ENCODE measurements at regions not wholly inside any gene's neighbourhood (a gene's known extent, or its start where the extent isn't known, plus 50 kb on each side); places are given as distances from the start of the nearest gene placed in this dataset.

DNA sequence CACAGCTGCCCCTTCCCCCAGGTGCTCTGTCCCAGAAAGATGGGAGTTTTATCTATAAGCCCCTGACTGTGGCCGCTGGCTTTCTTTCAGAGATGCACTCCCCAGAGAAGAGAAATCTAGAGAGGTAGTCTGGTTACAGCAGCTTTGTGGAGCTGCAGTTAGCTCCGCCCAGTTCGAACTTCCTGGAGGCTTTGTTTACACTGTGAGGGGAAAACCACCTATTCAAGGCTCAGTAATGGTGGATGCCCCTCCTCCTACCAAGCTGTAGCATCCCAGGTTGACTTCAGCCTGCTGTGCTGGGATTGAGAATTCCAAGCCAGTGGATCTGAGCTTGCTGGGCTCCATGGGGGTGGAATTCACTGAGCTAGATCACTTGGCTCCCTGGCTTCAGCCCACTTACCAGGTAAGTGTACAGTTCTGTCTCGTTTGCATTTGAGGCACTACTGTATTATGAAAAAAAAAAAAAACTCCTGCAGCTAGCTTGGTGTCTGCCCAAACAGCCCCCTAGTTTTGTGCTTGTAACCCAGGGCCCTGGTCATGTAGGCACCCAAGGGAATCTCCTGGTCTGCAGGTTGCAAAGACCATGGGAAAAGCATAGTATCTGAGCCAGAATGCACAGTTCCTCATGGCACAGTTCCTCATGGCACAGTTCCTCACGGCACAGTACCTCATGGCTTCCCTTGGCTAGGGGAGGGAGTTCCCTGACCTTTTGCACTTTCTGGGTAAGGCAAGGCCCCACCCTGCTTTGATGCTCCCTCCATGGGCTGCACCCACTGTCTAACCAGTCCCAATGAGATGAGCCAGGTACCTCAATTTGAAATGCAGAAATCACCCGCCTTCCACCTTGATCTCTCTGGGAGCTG is 275.0 kb downstream of the CENPW start:
- 82 to 91% methylated on average over 5 to 6 of the region's 6 CpGs for WGBS, 2 donors
- Histone ChIP-seq H3K27ac (no peak overlapping the region), H3K36me3 (ENCODE audit: low read depth, missing control alignments) (no peaks in the 10 kb centered on the region), H3K4me1 (no peaks in the 10 kb centered on the region), H3K27me3 (no peaks in the 10 kb centered on the region), H3K4me3 (no peak overlapping the region), H3K9me3 (no peaks in the 10 kb centered on the region)
- intact Hi-C loops (cut with DNase I; ENCODE audit: low total_unique reads) = no loop called here
- no peak for DNase-seq
- TF ChIP-seq, protein P1, sequence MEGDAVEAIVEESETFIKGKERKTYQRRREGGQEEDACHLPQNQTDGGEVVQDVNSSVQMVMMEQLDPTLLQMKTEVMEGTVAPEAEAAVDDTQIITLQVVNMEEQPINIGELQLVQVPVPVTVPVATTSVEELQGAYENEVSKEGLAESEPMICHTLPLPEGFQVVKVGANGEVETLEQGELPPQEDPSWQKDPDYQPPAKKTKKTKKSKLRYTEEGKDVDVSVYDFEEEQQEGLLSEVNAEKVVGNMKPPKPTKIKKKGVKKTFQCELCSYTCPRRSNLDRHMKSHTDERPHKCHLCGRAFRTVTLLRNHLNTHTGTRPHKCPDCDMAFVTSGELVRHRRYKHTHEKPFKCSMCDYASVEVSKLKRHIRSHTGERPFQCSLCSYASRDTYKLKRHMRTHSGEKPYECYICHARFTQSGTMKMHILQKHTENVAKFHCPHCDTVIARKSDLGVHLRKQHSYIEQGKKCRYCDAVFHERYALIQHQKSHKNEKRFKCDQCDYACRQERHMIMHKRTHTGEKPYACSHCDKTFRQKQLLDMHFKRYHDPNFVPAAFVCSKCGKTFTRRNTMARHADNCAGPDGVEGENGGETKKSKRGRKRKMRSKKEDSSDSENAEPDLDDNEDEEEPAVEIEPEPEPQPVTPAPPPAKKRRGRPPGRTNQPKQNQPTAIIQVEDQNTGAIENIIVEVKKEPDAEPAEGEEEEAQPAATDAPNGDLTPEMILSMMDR (IDR thresholded peaks at IDR 0.05) = no peak
- no peak for TF ChIP-seq POLR2A (IDR thresholded peaks at IDR 0.05)

DNA sequence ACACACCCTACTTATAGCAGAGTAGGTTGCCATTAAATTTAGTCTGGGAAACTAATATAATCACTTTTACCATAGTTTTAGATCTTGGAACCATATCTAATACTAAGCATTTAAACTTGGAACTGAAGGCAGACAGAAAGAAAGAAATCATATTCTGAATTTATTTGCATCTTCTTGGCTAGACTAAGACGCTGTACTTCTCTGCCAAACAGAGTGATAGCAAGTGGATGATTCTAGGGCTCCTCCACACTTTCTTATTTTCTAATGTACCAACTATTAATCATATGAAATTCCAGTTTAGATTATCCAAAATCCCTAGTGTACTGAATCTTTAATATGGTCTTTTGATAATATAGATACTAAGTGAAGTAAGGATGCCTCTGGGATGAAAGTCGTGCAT is 277.0 kb downstream of the CENPW start:
- no peak overlapping the region for H3K27ac ChIP-seq
- no peaks in the 10 kb centered on the region for H3K27me3 ChIP-seq
- intact Hi-C loops (cut with DNase I; ENCODE audit: low total_unique reads) = no loop called here
- WGBS, 2 donors = 54 to 64% methylated on average over 2 of the region's 2 CpGs
- no peak for DNase-seq
- no peaks in the 10 kb centered on the region for H3K4me1 ChIP-seq
- no peak overlapping the region for H3K4me3 ChIP-seq
- H3K36me3 ChIP-seq (ENCODE audit: low read depth, missing control alignments) = no peaks in the 10 kb centered on the region
- no peak for TF ChIP-seq POLR2A (IDR thresholded peaks at IDR 0.05)
- TF ChIP-seq, protein P1 (IDR thresholded peaks at IDR 0.05) = no peak
- H3K9me3 ChIP-seq = no peaks in the 10 kb centered on the region

DNA sequence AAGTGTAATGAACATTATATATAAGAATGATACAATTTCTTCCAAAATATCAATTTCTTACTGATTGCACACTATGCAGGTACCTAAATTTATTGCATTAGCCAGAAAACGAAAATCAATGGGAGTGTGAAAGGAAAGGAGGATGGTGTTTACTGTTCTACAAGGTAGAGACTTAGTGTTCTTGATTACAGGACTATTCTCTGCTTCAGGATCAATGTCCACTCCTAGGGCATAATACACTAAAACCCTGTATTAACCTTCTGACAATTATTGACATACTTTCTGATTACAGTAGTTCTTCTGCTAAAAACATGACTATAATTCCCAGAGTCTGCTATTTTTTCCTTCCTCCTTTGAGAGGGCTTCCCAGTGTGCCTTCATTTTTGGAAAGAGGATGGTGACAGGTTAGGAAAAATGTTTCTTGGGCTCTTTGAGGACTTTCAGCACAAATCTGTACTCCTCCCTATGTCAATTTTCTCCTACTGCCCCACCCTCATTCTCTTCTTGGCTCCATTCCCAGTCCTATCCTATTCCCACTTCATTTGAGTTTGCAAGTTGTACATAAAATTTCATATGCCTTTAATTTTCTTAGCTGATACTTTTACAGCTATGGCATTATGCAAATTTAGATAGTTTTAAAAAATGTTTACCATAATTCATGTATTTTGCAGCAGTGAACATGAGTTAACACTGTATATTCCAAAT is 278.9 kb downstream of the CENPW start:
- H3K4me3 ChIP-seq = no peak overlapping the region
- 65 to 76% methylated on average over 1 of the region's 1 CpG for WGBS, 2 donors
- no peak for TF ChIP-seq POLR2A (IDR thresholded peaks at IDR 0.05)
- TF ChIP-seq, protein P1 (IDR thresholded peaks at IDR 0.05) = no peak

DNA sequence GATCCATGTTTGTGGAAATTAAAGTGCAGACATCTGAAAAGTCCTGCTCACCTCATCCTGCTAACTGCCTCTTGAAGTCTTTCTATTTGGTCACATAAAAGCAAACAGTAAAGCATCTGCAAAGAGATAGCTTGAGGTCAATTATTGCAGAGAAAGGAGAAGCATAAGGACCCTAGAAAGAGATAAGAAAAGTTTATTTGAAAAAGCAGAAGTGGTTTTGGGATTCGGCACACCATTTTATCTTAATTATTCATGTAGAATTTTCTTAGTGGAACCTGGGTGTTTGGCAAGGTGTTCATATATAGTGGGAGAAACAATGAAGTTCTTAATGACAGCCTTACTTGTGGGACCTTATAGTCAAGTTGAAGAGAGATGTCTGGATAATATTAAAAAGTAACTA is 280.8 kb downstream of the CENPW start:
- WGBS, 2 donors = 76 to 80% methylated on average over 1 of the region's 1 CpG

More for the DNA sequence above, 278.9 kb downstream of the CENPW start:
- no peaks in the 10 kb centered on the region for H3K36me3 ChIP-seq (ENCODE audit: low read depth, missing control alignments)
- H3K9me3 ChIP-seq = no peaks in the 10 kb centered on the region
- no peaks in the 10 kb centered on the region for H3K27me3 ChIP-seq
- H3K27ac ChIP-seq = no peak overlapping the region
- intact Hi-C loops (cut with DNase I; ENCODE audit: low total_unique reads) = no loop called here
- DNase-seq = no peak
- no peaks in the 10 kb centered on the region for H3K4me1 ChIP-seq

More for the DNA sequence above, 280.8 kb downstream of the CENPW start:
- Histone ChIP-seq H3K4me3 (no peak overlapping the region), H3K27me3 (no peaks in the 10 kb centered on the region), H3K4me1 (no peaks in the 10 kb centered on the region), H3K27ac (no peak overlapping the region), H3K9me3 (no peaks in the 10 kb centered on the region), H3K36me3 (ENCODE audit: low read depth, missing control alignments) (no peaks in the 10 kb centered on the region)
- DNase-seq = no peak
- TF ChIP-seq, protein P1 (IDR thresholded peaks at IDR 0.05) = no peak
- TF ChIP-seq POLR2A (IDR thresholded peaks at IDR 0.05) = no peak
- intact Hi-C loops (cut with DNase I; ENCODE audit: low total_unique reads) = no loop called here
